GM21528 (cell line): ENCODE measurements at regions not wholly inside any gene's neighbourhood (a gene's known extent, or its start where the extent isn't known, plus 50 kb on each side); places are given as distances from the start of the nearest gene placed in this dataset.

Experiments used
- ATAC-seq: cut with Tn5 transposase; IDR thresholded peaks from one replicate; pipeline ENCODE4 v1.9.1; 2021; ENCODE audit warnings: mild to moderate bottlenecking, moderate library complexity; ENCODE audit not compliant: unreplicated experiment, low FRiP score

- no peak for ATAC-seq
These were observed 698.5 kb downstream of the KCNA4 start for GRCh38 chr11:29318134-29318845.

GRCh38 chr11:29317694-29318093 lies 699.1 kb downstream of the KCNA4 start:
- no peak for ATAC-seq

GRCh38 chr11:29315275-29315674 lies 701.6 kb downstream of the KCNA4 start:
- no peak for ATAC-seq

GRCh38 chr11:29314211-29314610 lies 702.6 kb downstream of the KCNA4 start:
- ATAC-seq, result no peak

- no peak for ATAC-seq
These were observed 704.0 kb downstream of the KCNA4 start for GRCh38 chr11:29312812-29313211.

GRCh38 chr11:29310725-29311342 lies 706.0 kb downstream of the KCNA4 start:
- ATAC-seq, result no peak

- no peak for ATAC-seq
These were observed 706.8 kb downstream of the KCNA4 start for GRCh38 chr11:29309992-29310391.

- no peak for ATAC-seq
These were observed 710.3 kb downstream of the KCNA4 start for GRCh38 chr11:29306527-29306926.

GRCh38 chr11:29305456-29306232 lies 711.2 kb downstream of the KCNA4 start:
- ATAC-seq, result no peak

- ATAC-seq, result no peak
These were observed 716.4 kb downstream of the KCNA4 start for GRCh38 chr11:29300420-29300819.

GRCh38 chr11:29296680-29297079 lies 720.1 kb downstream of the KCNA4 start:
- ATAC-seq, result no peak

GRCh38 chr11:29293825-29294224 lies 723.0 kb downstream of the KCNA4 start:
- ATAC-seq, result peak; percentile 82

- no peak for ATAC-seq
These were observed 734.7 kb downstream of the KCNA4 start for GRCh38 chr11:29282088-29282487.

- ATAC-seq, result no peak
These were observed 735.5 kb downstream of the KCNA4 start for GRCh38 chr11:29281271-29281777.

- no peak for ATAC-seq
These were observed 736.4 kb downstream of the KCNA4 start for GRCh38 chr11:29280452-29280851.

GRCh38 chr11:29279716-29280115 lies 737.1 kb downstream of the KCNA4 start:
- ATAC-seq, result no peak

- ATAC-seq, result no peak
These were observed 744.7 kb downstream of the KCNA4 start for GRCh38 chr11:29272019-29272654.

- ATAC-seq, result no peak
These were observed 745.2 kb downstream of the KCNA4 start for GRCh38 chr11:29271616-29272015.

- ATAC-seq, result no peak
These were observed 748.1 kb downstream of the KCNA4 start for GRCh38 chr11:29268733-29269132.

GRCh38 chr11:29265792-29266191 lies 751.0 kb downstream of the KCNA4 start:
- no peak for ATAC-seq

GRCh38 chr11:29265381-29265780 lies 751.4 kb downstream of the KCNA4 start:
- ATAC-seq, result no peak
